Vagina (tissue), 2 donors: ENCODE measurements at regions not wholly inside any gene's neighbourhood (a gene's known extent, or its start where the extent isn't known, plus 50 kb on each side); places are given as distances from the start of the nearest gene placed in this dataset.

Source experiments
- DNase-seq, 2 donors: peaks; one replicate each; pipeline ENCODE4 v3.0.0-alpha.2; 2017; ENCODE audit errors: extremely low spot score in 2 of 2
- H3K27ac ChIP-seq: fragments of 200-600 bp; sonication (generic); one replicate; pipeline ENCODE4 v1.5.1; 2019
- H3K27me3 ChIP-seq: fragments of 200-600 bp; sonication (generic); one replicate; pipeline ENCODE4 v1.5.1; 2019
- H3K36me3 ChIP-seq, 2 donors: fragments of 200-600 bp; sonication (generic); one replicate each; pipeline ENCODE4 v1.5.1; 2017 to 2019
- H3K4me1 ChIP-seq: fragments of 200-600 bp; sonication (generic); one replicate; pipeline ENCODE4 v1.5.1; 2019
- H3K4me3 ChIP-seq, 2 donors: fragments of 200-600 bp; sonication (generic); 1 replicate in 1 of 2; 2 replicates in 1 of 2; pipeline ENCODE4 v1.5.1; 2016 to 2019
- H3K9me3 ChIP-seq: fragments of 200-600 bp; sonication (generic); one replicate; pipeline ENCODE4 v1.5.1; 2019
- POLR2A ChIP-seq, 2 donors: fragments of 450-650 bp; IDR thresholded peaks; one replicate each; pipeline ENCODE4 v1.6.1; 2017; ENCODE audit warnings: antibody characterized with exemption in 2 of 2, mild to moderate bottlenecking in 2 of 2, moderate library complexity in 2 of 2
- POLR2AphosphoS5 ChIP-seq, 2 donors: sonication (generic); formaldehyde crosslinking; IDR thresholded peaks; one replicate each; pipeline ENCODE4 v1.9.0; 2017; ENCODE audit warnings: antibody characterized with exemption in 2 of 2, mild to moderate bottlenecking in 2 of 2, low read depth in 1 of 2; ENCODE audit not compliant: insufficient read depth in 1 of 2
- intact Hi-C: fragments of 100-400 bp; cut with DNase I; formaldehyde crosslinking; loops from one replicate; pipeline ENCODE4 v1.15.1; 2023
- TF ChIP-seq, protein P1 (sequence below), 3 experiments: fragments of 450-650 bp in 2 of 3; fragments of 200-600 bp in 1 of 3; sonication (generic) in 1 of 3; IDR thresholded peaks; one replicate each; pipeline ENCODE4 v1.5.1; 2017 to 2019; ENCODE audit warnings: antibody characterized with exemption in 3 of 3, mild to moderate bottlenecking in 2 of 3, moderate library complexity in 2 of 3

GRCh38 chr3:27615555-27615954, 106.6 kb downstream of the EOMES start:
- peaks cover 4% of the 10 kb centered on the region for H3K9me3 ChIP-seq
- intact Hi-C loops: no loop called here
- no peak overlapping the region for H3K4me3 ChIP-seq
- no peaks in the 10 kb centered on the region for H3K27me3 ChIP-seq
- no peak overlapping the region for H3K27ac ChIP-seq
- no peaks in the 10 kb centered on the region for H3K36me3 ChIP-seq
- DNase-seq: no peak
- no peak for TF ChIP-seq POLR2AphosphoS5 (IDR thresholded peaks at IDR 0.05; ENCODE audit: insufficient read depth in 1 of 2, low read depth in 1 of 2)
- TF ChIP-seq, protein P1, sequence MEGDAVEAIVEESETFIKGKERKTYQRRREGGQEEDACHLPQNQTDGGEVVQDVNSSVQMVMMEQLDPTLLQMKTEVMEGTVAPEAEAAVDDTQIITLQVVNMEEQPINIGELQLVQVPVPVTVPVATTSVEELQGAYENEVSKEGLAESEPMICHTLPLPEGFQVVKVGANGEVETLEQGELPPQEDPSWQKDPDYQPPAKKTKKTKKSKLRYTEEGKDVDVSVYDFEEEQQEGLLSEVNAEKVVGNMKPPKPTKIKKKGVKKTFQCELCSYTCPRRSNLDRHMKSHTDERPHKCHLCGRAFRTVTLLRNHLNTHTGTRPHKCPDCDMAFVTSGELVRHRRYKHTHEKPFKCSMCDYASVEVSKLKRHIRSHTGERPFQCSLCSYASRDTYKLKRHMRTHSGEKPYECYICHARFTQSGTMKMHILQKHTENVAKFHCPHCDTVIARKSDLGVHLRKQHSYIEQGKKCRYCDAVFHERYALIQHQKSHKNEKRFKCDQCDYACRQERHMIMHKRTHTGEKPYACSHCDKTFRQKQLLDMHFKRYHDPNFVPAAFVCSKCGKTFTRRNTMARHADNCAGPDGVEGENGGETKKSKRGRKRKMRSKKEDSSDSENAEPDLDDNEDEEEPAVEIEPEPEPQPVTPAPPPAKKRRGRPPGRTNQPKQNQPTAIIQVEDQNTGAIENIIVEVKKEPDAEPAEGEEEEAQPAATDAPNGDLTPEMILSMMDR (IDR thresholded peaks at IDR 0.05): no peak
- no peak for TF ChIP-seq POLR2A (IDR thresholded peaks at IDR 0.05)
- no peaks in the 10 kb centered on the region for H3K4me1 ChIP-seq

- H3K27ac ChIP-seq: no peak overlapping the region
- intact Hi-C loops: no loop called here
- no peak for DNase-seq
- H3K27me3 ChIP-seq: no peaks in the 10 kb centered on the region
- peaks cover 4% of the 10 kb centered on the region for H3K9me3 ChIP-seq
- no peak for TF ChIP-seq POLR2A (IDR thresholded peaks at IDR 0.05)
- H3K4me3 ChIP-seq: no peak overlapping the region
- no peaks in the 10 kb centered on the region for H3K36me3 ChIP-seq
- H3K4me1 ChIP-seq: no peaks in the 10 kb centered on the region
These were observed 107.5 kb downstream of the EOMES start for GRCh38 chr3:27614592-27614991.

GRCh38 chr3:27613846-27614500, 108.2 kb downstream of the EOMES start:
- Histone ChIP-seq H3K27ac (no peak overlapping the region), H3K4me3 (no peak overlapping the region), H3K27me3 (no peaks in the 10 kb centered on the region), H3K36me3 (no peaks in the 10 kb centered on the region), H3K9me3 (peaks cover 4% of the 10 kb centered on the region), H3K4me1 (no peaks in the 10 kb centered on the region)
- no peak for DNase-seq
- intact Hi-C loops: no loop called here
- TF ChIP-seq, protein P1 (IDR thresholded peaks at IDR 0.05): no peak
- no peak for TF ChIP-seq POLR2A (IDR thresholded peaks at IDR 0.05)
- no peak for TF ChIP-seq POLR2AphosphoS5 (IDR thresholded peaks at IDR 0.05; ENCODE audit: insufficient read depth in 1 of 2, low read depth in 1 of 2)

DNA sequence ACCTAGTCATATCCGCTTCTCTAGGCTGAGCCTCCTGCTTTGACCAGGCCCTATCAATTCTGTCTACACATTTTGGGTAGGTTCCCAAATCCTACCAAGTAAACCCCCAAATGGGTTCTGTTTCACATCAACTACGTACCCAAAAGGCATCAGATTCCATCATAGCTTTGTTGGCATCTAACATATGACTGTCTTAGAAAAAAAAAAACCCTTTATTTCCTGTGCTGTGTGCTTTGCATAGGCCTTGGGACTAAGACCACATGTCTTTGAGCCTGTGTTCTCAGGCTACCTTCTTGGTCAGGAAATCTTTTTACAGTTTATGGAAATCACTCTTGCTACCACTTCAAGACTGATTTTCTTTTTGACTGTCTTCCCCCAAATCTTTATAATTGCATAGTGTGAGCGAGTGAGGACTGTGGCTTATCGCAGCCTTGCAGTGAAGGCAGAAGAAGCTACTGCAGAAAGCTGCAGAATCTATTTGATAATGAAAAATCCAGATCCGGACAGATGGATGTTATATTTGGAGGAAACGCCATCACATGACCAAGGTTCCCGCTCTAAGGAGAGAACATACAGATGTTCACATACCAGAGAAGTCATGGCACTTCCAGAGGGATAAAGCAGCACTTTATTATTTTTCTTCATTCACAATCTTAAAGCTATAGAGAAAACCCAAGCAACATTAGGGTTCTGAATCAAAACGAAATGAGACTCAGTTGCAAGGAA, 111.2 kb downstream of the EOMES start:
- intact Hi-C loops: no loop called here
- H3K27me3 ChIP-seq: no peaks in the 10 kb centered on the region
- no peak overlapping the region for H3K27ac ChIP-seq
- H3K4me3 ChIP-seq: no peak overlapping the region
- TF ChIP-seq, protein P1 (IDR thresholded peaks at IDR 0.05): no peak
- H3K36me3 ChIP-seq: no peaks in the 10 kb centered on the region
- no peak for DNase-seq
- H3K9me3 ChIP-seq: peaks cover 4% of the 10 kb centered on the region
- H3K4me1 ChIP-seq: no peaks in the 10 kb centered on the region

- Histone ChIP-seq H3K4me1 (no peaks in the 10 kb centered on the region), H3K4me3 (no peak overlapping the region), H3K9me3 (no peaks in the 10 kb centered on the region), H3K36me3 (no peaks in the 10 kb centered on the region), H3K27ac (no peak overlapping the region), H3K27me3 (no peaks in the 10 kb centered on the region)
- no peak for DNase-seq
- TF ChIP-seq, protein P1 (IDR thresholded peaks at IDR 0.05): no peak
- TF ChIP-seq POLR2AphosphoS5 (IDR thresholded peaks at IDR 0.05; ENCODE audit: insufficient read depth in 1 of 2, low read depth in 1 of 2) (no peak), POLR2A (IDR thresholded peaks at IDR 0.05) (no peak)
- intact Hi-C loops: no loop called here
These were observed 114.8 kb downstream of the EOMES start for GRCh38 chr3:27607370-27607769.
